HPDE6-E6E7 (cell line): ENCODE measurements at regions not wholly inside any gene's neighbourhood (a gene's known extent, or its start where the extent isn't known, plus 50 kb on each side); places are given as distances from the start of the nearest gene placed in this dataset.

Experiments
- DNase-seq: peaks from one replicate; pipeline ENCODE4 v3.0.0; 2011; ENCODE audit warnings: missing footprints; ENCODE audit errors: extremely low spot score

DNA sequence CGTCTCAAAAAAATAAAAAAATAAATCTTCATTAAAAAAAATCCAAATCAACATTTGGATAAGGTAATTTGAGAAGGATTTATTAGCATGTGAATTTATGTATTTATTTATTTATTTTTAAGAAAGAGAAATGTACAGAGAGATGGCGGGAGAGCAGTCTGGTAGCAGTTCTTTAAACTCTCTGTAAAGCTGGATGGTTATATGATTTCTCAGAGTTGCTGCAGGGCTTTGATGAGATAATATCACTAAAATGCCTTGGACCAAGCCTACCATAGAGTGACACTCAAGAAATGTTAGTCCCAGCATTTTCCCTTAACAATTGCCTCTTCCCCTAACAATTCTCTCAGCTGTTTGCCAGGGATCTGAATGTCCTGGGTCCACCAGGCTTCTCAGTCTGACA is 103.4 kb upstream of the LNX1 start:
- no peak for DNase-seq

DNA sequence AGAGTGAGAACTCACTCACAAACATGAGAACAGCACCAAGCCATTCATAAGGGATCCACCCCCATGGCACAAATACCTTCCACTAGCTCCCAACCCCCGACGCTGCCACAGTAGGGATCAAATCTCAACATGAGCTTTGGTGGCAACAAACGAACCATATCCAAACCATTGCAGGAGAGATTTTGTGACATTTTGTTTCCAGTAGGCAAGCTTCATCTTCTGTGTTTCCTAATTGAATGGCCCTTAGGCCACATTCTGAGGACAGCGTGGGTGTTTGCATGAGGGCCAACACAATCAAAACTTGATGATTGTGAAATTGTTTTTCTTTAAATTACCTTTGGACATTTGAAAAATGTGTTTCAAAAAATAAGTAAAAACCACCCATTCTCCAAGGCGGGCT is 102.6 kb upstream of the LNX1 start:
- no peak for DNase-seq

DNA sequence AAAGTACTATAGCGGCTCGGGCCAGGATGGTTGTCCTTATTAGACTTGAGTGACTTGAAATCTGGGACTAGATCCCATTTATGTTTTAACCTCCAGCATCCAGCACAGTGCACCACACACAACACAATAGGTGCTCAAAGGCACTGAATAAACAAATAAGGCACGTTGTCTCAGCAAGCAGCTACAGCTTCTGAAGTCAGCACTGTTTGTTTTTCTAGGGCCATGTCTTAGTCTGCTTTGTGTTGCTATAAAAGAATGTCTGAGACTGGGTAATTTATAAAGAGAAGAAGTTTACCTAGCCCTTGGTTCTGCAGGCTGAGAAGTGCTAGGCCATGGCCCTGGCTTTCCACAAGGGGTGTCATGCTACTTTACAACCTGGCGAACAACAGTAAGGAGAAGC is 102.1 kb upstream of the LNX1 start:
- no peak for DNase-seq

DNA sequence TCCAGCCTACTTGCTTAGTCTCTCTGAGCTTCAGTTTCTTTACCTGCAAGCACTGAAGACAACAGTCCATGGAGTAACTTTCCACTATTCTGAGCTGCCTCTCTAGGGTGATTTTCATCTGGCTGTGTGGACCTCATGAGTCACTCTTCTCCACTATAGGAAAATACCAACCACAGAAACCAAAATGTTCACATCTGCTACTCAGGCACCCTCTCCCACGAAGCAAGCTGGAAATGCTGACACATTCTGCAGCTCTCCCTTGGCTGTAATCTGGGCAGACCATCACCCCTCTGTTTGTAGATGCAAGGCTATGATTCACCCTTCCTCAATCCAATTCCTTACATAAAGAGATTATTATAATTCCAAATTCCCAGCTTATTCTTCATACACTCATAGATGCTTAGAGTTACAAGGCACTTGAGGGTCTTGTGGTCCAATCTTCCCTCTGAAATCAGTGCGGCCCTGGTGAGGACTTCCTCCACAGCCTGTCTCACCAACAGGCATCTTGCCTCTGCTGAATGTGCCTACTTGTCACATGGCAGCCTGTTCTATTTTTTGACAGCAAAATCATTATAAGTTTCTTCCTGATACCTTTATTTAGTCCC is 97.0 kb upstream of the LNX1 start:
- DNase-seq, result no peak

DNA sequence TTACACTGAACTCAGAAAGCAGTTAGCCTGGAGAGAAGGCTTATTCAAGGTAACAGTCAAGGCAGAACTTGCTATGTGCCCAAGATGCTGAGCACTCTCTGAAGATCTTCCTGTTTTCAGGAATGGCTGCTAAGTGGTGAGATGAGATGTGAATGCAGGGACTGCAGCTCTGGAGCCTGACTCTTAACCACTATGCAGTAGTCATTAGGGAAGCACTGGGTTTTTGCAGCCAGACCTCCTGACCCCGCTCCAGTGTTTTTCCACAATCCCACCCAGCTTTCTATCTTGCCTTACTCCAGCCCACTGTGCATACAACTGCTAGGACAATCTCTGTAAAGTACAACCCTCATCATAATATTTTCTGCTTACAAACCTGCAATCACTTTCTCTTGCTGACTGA is 95.2 kb upstream of the LNX1 start:
- no peak for DNase-seq

DNA sequence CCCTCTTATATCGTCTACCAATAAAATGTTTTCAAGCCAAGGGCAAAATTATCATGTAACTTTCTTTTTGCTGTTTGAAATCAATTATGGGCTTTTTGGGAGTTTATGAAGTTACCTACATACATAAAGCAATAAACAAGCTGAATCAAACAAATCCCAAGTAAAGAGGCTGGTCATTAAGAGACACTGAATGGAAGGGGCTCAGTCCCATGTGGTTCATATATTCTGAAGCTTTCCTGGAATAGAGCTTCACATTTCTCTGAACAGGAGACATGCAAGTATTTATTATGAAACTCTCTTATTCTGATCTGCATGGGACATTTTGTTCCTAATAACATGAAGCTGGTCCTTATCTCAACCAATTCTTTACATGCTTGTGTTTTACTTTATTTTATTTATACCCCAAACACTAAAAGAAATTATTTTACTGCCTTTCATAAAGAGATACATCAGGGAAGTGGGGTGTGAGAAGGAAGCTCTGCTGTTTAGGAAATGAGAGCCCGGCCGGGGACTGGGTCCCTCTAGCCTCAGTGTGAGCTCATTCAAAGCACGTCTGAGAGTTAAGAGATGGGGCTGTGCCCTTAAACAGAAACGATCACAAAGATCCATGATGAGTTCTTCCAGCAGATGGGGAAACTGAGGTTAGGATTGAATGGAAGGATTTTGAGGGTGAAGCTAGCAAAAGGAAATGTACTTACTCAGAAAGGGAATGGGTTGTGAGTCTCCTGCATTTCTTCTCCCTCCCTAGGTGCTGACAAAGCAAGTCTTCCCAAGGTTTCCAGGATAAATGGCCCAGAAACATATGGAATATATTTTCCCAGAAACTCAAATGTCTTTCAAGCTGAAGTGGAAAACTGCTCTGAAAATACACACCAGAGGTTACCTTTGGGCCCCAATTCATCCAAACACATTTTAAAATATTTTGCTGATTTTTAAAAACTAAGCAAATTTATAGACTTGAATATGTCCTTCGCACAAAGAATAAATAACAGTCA is 93.1 kb upstream of the LNX1 start:
- no peak for DNase-seq

DNA sequence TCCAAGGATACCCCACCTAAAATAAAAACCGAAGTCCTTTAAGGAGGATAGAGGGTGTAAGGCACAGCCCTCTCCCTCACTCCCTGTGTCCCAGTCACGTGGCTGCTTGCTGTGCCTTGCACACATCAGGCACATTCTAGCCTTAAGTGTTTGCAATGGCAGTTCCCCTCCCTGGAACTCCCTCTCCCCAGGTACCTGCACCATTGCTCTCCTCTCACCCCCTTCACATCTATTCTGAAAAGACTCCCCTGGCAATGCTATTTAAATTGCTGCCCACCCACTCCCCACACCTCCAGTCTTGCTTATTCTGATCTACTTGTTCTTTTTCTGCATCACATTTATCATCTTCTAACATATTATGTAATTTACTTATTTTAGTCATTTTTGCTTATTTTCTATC is 91.6 kb upstream of the LNX1 start:
- DNase-seq, result no peak

DNA sequence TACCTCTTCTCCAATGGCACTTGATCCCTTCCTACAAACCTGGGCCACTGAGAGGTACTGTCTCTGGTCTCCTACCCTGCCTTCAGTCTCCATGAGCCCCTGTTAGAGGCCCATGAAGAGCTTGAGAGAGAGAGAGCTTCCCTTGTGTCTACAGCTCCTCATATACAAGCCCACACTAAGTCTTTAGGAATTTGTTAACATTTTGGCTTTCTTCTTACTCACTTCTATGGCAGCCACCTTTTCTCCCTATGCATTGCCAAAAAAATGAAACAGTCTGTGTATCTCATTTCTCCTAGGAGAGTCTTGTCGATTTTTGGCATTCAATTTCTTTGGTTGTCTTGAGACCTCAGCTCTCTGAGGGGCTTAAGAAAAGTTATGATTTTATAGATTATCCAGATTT is 90.9 kb upstream of the LNX1 start:
- no peak for DNase-seq

DNA sequence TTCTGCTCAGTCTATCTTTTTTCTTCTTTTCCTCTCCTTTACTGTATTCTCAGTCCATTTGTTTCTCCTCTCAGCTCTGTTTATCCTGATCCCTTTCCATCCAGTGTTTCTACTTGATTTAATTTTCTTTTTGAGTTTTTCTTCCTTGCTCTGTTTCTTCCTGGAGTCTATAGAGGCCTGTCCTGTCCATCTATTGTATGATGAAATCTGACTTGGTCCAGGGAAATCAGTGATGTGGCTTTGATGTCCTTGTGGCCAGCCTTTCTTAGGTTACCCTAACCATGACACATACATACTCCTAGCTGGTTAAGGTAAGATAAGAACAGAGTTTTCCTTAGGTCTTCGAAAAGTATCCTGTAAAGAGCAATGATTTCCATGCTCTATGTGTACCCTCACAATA is 89.3 kb upstream of the LNX1 start:
- DNase-seq, result no peak

DNA sequence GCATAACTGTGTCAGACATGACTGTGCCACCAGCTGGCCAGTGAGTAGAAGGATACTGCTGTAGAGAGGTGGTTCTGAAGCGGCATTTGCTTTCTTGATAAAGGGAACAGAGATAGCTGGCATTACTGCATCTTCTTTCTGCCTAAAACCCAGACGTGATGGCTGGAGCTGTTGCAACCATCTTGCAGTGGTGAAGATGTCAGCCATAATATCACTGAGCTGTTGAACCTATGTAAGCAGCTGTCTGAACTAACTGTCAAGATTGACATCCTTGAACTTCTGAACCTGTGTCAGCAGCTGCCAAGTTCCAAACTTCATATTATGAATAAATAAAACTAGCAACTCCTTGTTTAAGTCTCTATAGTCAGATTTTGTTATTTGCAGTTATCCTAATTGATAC is 88.9 kb upstream of the LNX1 start:
- no peak for DNase-seq

DNA sequence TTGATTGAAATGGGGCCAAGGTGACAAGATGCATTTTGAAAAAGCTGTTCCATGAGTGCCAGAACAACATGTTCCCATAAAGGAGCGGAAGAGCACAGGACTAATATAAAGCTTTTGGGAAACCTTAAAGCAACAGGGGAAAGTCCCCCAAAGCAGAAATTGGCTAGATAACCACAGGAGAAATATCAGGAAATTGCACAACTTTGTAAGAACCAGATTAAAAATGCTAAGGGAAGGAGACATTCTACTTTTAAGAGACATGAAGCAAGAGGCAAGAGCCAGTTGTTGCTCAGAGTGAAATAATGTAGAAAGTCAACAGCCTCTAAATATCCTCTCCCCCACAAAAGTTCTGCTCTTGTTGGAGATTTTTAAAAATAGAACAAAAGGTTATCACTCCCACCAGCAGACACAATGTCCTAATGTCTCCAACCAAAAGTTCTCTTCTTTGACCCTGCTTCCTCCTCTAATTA is 85.2 kb upstream of the LNX1 start:
- DNase-seq, result no peak

DNA sequence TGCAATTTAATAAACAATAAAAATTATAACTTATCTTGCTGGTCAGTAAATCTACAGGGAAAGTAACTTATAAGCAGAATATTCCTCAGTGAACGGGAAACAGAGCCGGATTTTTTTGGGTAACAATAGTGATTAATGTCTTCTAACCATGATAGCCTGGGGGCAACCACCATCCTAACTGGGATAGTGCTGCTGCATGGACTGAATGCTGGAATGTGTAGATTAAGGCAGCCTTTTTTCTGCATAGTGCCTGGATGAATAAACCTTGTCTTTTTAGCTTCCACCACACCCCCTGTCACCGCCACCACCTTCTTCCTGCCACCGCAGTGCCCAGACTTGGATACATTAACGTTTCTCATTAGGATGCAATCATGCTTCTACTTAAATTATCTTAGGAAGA is 83.6 kb upstream of the LNX1 start:
- no peak for DNase-seq

DNA sequence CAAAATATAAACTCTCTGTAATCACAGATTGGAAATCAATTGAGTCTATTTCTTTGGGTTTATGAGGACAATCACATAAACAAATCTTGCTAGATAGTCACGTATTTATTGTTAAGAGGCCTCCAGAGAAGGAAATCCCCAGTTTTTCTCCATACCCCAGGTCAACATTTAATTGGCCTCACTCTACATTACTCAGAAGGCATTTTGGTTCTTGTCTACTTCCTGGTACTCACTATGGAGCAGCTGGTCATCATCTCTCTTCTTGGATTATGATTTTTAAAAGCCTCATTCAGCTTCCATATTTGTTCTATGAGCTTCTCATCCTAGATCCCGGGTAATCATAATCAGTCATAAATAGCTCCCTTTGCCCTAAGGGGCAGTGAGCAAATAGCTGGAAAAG is 81.6 kb upstream of the LNX1 start:
- no peak for DNase-seq

DNA sequence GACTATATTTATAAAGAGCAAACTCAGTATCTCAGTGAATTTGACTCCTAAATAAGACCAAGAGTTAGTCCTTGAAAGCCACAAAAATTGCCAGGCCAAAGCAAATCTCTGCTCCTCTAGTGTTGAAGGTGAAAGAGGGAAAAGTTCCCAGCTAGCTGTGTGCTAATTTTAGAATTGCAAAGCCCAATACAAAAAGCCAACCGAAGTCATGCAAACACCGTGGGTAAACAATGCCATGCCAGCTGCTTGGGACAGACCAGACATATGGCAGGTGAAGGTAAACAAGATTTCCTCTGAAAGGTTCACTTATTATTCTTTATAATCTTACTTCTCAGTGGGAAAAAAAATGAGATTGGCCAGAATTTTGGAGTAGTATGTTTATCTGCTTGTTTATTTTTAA is 80.5 kb upstream of the LNX1 start:
- no peak for DNase-seq

DNA sequence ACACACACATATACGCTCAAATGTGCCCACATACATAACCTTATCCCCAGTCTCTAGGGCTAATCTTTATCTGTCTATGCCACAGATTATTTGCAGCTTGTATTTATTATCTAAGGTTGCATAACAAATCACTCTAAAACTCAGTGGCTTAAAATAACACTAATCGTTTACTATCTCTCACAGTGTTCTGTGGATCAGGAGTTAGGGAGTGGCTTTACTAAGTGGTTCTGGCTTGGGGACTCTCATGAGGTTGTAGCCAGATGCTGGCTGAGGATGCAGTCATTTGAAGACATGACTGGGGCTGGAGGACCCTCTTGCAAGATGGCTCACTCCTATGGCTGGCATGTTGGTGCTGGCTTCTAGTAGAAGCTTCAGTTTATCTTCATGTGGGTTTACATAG is 68.5 kb upstream of the LNX1 start:
- no peak for DNase-seq

DNA sequence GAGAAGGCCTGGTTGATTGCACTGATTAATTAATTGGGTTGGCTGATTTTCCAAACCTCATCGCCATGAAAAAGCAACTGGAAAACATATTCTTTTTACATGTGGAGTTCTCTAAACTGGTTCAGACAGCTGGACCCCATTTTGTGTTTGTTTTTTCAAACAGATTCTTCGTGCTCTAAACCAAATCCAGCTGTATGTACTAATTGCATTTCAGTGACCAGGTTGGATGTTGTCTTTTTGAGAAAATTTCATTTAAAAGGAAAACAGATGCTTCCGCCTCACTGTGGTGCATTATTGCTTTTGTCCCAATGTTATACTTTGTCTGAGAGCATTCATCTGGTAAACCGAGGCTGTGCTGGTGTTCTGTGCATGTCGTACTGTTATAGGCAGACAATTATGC is 67.8 kb upstream of the LNX1 start:
- no peak for DNase-seq

DNA sequence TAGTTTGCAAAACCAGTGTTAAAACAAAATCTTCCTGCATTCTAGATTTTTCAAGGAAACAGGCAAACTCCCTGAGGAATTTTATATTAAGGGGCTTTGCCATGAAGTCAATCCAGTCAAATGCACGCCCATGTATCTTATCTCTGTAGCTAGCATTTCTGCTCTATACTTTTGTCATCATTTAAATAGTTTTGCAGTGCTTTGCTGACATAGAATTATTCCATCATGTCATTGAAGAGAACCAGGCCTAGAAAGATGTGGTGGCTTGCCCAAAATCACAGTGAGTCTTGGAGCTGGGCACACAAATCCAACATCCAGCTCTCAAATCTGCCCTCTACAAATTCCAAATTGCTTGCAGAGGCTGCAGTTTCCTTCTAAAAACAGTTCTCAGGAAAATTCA is 66.7 kb upstream of the LNX1 start:
- DNase-seq, result no peak

DNA sequence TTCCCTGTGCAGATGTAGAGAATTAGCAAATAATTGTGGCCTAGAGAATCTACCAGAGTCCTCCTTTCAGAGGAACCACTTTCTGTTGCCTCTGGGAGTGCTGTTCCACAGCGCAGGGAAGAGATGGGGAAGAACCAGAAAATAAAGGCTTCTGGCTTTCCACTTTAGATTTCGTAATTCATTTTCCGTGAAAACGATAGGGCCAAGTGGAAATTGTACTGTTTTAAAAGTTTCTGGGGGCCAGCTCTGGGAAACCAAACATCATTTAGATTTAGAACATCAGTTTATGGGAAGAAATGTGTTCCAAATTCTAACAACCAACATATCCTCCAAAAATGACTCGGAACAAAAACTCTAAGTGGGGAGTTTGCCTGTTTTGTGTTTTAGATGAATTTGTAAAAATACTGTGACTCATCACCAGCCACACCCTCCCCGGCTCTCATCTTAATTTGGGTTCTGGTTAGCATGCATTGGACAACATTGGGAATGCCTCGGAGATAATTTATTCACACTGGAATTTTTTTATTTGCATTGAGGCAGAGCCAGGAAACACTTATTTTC is 65.2 kb upstream of the LNX1 start:
- DNase-seq, result no peak

DNA sequence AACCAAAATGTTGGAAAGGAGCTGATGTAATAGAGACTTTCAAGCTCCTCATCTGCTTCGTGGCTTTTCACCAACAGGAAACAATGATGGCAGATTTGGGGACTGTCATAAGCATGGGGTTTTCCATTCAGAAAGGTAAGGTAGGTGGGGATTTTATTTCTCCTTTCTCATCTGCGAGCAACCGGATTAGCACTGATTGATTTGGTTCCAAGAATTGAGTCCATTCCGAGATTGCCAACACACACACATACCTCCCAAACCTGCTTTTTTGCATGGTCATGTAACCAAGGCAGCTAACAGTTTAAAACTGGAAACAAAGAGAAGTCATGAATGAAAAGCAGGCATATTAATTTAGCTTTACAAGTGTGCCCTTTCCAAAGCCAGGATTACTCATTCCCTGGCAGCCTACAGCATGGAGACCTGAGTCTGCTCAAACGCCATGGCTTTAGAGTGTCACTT is 63.0 kb upstream of the LNX1 start:
- DNase-seq, result no peak

DNA sequence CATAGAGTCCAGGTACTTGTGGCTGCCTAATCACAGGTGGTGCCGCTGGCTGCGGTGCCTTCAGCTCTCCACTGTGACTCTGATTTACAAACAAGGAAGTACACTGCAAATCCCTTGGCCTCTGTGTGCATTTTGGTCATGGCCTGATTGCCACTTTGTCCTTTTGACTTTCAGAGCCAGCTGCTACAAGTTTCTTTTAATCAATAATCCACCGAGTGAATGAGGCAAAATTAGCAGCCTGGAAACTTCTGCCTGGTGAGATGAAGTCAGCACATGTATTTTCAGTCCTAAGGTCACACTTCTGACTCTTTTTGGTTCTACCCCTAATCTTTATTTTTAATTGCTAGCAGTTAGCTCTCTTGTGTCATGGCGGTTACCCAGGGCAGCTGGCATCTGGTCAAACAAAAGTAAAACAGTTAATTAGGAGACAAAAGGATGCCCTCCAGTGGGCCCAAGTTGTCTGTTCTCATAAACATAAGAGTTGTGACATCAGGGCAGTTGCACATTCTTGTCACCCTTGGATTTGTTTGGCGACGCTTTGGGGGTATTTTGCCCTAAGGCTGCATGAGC is 62.3 kb upstream of the LNX1 start:
- DNase-seq, result no peak

DNA sequence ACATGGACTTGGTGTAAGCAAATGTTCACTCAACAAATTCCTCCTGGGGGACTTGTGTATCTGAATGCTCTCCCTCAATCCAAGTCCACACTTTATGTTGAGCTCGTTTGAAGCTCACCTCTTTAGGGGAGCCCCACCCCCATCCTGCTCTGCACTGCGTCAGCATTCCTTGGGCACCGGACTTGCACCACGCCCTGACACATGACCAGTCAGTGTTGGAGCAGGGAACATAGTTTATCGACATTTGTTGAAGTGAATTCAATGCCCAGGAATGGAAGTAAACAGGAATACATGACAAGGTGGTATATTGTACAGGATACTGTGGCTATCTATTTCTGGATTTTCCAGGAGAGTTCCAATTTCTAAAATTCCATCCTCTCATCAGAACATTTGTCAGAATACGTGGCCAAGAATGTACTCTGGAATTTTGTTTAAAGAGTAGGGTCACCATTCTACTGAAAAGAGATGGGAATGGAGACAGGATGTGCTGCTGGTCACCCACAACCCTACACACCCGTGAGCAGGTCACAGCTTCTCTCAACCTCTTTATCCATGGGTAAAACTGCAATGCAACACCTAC is 60.0 kb upstream of the LNX1 start:
- no peak for DNase-seq

DNA sequence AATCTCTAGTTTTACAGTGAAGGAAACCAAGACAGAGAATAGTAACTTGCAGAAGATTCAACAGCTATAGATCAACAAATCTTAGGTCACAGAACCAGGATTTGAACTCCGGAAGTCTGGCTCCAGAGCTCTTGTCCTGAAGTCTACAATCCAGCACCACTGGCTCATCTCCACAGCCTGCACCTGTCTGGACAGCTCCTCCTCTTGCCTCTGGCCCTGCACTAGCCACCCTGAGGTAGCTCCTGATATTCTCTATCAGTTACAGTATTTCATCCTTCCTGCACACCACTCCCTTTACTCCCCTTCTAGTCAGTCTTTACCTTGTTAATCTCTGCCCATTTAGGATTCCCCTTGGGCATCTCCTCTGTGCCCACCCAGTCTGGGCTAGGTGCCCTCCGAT is 58.1 kb upstream of the LNX1 start:
- DNase-seq, result no peak
